NCI-H2171 (cell line): ENCODE measurements at regions not wholly inside any gene's neighbourhood (a gene's known extent, or its start where the extent isn't known, plus 50 kb on each side); places are given as distances from the start of the nearest gene placed in this dataset.
"Not testable (repeated sequence)": the region's sequence is repeated elsewhere in the genome, so short reads cannot be mapped to it uniquely, and the experiment has no call there.

Experiments used
- DNase-seq: peaks from one replicate; lab custom pipeline; 2025; lab: John Stamatoyannopoulos, UW

DNA sequence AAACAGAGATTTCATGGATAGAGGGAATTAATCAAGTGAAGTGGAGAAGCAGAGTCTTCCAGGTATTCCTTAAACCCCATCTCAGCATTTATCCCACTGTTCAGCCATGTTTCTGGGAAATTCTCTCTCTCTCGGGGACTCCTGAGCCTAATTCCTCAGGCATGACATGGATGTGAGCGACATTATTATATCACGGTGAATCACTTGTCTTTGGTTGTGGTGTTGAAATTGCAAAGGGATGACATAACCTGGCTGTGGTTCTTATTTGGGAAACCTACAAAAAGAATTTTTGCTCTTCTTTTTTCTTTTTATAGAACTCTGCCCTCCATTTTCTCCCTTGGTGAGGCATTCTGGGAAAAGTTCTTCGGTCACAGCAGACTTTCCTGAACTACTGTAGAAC lies 457.9 kb upstream of the PTGER4 start:
- no peak for DNase-seq

DNA sequence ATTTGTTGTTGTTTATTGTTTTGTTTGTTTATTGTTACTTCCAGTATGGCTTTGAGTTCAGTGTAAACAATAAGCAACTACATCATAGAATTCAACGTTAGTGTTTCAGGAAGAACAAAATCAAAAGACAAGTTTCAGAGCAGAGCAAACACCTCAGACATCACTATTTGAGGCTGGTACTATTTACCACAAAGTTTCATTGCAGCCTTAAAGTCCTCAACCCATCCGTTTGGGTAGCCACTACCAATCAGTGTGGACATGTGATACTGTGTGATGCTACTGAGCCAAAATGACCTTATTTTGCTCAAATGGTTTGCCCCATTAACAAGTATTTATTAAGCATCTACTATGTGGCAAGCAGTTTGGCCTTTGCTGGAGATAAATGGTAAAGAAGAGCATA lies 458.5 kb upstream of the PTGER4 start:
- DNase-seq = no peak

DNA sequence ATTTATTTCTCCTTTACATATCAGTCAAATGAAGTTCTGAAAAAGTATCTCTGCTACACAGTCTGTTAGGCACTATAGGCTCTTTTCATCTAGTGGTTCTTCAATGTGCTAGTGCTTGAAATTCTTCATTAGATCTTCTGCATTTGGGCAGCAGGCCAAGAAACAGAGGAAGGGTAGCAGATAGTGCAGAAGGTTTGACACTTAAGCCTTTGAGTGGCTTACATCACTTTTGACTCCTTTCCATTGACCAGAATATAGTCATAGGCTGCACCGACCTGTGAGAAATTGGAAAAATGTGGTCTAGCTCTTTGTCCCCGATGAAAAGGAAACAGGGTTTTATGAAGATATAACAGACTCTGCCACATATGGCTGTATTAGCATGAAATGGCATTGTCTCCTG lies 459.5 kb upstream of the PTGER4 start:
- no peak for DNase-seq

DNA sequence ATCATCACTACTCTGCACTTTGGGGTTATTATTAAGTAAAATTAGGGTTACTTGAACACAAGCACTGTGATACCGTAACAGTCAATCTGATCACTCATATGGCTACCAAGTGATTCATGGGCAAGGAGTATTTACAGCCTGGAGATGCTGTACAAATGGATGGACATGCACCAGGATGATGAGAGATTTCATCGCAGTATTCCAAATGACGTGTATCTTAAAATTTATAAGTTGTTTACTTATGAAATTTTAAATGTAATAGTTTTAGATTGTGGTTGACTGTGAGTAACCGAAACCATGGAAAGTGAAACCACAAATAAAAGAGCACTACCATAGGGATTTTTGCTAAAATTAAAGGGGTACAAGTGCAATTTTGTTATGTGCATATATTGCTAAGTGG lies 462.2 kb upstream of the PTGER4 start:
- no peak for DNase-seq

DNA sequence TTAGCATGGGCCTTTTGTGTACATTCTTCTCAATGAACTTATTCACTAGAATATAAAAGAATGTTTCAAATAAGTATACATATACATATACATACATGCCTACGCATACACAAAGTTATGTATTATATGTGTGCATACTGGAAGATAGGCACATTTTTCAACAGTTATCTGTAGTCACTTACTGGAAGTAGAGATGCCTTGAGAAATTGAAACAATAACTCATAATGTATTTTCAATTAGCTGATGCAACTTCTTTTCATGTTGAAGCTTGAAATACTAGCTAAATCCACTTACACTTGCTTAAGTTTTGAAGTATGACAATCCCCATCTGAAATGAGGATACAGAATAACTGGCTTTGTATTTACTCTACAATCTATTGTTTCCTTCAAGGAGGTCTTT lies 469.0 kb upstream of the PTGER4 start:
- no peak for DNase-seq

DNA sequence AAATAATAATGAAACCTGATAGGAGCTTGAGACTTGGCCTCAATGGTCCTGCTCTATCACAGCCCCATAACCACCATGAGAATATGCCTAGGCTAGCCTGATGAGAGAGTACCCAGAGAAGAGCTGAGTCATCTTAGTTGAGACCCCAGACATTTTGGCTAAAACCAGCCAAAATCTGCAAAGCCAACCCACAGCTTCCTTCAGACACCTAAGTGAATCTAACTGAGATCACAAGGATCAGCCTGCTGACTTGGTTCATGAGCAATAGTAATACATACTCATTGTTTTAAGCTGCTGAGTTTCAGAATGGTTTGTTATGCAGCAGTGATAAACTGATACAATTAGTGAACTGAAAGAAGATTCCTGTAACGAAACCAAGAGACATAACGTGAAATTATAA lies 473.7 kb upstream of the PTGER4 start:
- DNase-seq = no peak

DNA sequence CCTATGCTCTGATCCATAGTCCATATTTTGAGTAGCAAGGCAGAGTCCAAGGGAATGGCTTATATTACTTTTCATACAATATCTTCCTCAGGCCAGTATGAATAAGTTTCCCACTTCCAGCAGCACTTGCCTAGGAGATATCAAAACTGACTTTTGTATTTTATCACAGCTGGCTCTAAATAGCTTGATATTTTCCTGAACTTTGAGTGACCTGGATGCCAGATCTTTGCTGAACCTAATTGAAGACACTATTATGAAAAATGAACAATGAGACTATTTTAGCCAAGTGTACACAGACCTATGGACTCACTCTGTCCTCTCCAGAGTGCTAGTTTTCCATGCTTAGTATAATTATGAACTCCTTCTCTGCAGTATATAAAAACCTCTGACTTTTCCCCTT lies 475.6 kb upstream of the PTGER4 start:
- no peak for DNase-seq

DNA sequence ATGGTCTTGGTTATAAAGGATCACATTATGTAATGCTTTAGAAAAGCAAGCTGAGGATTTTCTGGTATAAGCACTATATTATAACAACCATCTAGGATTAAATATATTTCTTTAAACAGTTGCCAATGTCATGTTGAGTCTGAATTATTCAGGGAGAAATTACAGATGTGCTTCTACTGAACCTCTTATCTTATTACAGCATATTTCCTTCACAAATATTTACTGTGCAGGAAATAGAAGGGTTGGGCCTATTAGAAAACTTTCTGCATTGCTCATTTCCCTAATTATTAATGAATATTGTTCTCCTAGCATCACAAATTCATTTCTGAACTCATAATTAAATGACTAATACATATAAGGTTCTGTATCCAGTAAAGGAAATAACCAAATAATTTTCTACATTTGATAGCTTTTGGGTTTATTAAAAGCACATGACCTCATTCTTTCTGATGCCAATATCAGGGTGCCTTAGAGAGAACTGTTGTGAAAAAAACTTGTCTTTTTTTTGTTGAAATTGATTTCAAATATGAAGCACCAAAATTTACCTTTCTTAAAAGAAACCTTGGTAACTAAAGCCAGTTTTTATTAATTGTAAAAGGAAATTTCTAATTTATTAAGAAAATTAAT lies 476.8 kb upstream of the PTGER4 start:
- DNase-seq = no peak

DNA sequence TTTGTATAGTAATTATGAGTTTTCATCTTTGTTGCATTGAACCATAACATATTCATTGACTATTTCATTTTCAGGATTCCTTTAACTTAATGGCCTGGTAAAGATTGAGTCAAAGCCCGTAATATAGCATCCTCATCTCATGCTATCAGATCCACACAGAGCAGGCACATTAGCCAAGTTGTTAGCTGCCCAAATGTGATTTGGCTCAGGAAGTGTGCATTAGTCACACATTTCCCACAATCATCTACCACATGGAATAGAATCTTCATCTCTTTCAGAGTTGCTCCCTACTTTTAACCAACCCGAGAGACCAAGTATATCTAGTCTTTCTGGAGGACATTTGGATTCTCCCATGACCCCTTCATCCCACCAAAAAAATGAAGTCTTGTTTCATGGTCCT lies 481.0 kb upstream of the PTGER4 start:
- no peak for DNase-seq

DNA sequence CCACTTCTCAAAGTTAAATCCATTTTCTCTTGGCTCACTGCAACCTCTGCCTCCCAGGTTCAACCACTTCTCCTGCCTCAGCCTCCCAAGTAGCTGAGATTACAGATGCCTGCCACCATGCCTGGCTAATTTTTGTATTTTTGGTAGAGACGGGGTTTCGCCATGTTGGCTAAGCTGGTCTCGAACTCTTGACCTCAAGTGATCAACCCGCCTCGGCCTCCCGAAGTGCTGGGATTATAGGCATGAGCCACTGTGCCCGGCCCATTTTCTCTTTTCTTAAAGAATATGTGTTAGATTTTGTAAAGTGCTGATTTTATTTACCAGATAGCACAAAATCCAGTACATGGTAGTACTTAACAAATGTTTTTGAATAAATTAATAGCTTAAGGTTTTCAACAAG lies 484.1 kb upstream of the PTGER4 start:
- DNase-seq = not testable (repeated sequence)

DNA sequence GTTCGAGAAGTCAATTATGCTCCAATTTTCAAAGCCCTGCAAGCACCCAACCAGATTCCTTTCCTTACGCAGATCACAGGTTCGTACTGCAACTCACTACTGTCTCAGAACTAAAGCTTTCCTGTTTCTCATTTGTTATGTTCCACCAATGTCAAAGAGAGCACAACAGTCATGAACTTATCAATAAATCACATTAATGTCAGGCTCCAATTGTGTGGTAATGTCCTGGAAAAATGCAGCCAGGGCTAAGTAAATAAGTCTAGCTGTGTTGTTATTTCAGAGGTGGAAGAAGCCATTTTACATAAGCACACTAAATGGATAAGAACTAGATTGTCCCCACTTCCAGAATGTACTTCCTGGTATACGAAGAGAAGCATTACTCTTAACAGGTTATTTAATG lies 488.6 kb upstream of the PTGER4 start:
- no peak for DNase-seq

DNA sequence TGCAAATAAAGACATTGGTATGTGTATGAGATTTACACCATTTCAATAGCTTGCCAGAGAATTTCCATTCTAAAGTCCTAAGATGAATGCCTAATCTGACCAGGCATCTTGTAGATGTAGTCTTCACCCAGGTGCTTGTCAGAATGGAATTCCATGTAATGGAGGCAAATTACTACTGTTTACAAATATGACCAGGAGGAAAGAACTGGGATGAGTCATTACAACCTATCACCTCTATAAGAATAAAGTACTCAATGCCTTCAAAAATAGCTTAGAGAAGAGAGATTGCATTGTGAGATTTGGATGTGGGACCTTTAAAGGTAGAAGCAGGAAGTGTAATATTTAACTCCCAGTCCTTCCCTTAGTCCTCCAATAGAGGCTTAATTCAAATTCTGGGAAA lies 507.0 kb upstream of the PTGER4 start:
- DNase-seq = no peak

DNA sequence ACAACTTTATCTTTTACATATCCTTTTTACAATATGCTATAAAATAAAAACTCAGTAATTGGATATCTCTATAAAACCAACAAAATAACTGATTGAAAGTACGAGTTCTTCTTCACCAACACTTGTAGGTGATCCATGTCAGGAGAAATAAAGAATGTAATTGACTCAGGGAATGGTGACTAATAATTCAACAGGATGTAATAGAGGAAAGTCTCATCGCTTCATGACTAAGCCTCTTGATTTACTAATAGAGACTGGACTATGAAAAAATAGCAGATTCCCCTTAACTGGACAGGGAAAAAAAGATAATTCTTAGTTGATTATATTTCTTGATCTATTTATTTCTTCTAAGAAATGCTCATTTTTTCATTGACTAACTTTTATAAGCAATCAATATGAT lies 507.7 kb upstream of the PTGER4 start:
- DNase-seq = no peak

DNA sequence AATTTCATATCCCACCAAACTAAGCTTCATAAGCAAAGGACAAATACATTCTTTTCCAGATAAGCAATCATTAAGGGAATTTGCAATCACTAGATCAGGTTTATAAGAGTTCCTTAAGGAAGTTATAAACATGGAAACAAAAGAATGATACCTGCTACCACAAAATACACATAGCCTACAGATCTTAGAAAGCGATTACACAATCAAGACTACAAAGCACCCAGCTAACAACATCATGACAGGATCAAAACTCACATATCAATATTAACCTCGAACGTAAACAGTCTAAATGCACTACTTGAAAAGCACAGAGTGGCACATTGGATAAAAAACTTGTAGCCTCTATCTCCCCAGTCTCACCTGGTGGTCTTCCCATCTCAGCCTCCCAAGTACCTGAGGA lies 512.4 kb upstream of the PTGER4 start:
- no peak for DNase-seq

DNA sequence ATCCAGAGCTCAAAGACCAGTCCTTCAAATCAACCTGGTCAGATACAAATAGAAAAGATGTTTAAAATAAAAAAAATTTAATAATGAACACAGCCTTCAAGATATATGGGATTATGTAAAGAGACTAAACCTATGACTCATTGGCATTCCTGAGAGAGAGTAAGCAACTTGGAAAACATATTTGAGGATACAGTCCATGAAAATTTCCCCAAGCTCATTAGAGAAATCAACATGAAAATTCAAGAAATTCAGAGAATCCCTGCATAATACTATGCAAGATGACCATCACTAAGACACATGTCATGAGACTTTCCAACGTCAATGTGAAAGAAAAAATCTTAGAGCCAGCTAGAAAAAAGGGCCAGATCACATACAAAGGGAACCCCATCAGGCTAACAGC lies 512.9 kb upstream of the PTGER4 start:
- DNase-seq = no peak

DNA sequence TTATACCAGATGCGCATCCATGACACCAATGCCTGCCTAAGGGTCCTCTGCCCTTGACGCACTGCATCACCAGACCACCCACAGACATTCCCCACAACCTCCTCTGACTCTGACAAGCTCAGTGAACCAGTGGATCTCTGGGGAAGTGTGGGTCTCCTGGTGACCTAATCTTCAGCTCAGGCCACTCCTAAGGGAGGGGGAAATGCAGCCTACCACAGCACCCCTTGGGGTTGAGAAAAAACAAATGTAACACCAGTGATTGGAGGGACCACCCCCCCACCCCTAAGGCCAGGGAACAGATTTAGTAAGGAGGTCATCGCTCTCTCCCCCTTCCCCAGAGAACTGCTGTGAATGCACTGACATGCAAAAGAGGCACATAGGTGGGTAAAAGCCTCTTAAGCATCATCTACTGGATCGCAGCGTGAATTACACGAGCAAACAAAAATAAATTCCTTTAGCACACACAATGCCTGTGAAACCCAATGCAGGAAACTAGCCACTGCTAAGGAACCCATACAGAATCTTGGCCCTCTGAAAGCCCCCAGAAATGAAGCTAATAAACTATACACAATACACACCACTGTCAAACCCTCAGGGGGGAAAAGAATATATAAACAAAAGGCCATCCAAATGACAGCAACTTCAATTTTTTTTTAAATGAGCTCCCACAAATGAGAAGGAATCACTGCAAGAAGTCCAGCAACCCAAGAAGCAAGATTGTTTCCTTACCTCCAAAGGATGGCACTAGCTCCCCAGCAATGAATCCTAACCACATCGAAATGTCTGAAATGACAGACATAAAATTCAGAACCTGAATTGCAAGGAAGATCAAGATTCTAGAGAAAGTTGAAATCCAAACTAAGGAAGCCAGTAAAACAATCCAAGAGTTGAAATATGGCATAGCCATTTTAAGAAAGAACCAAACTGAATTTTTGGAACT lies 513.7 kb upstream of the PTGER4 start:
- DNase-seq = no peak

DNA sequence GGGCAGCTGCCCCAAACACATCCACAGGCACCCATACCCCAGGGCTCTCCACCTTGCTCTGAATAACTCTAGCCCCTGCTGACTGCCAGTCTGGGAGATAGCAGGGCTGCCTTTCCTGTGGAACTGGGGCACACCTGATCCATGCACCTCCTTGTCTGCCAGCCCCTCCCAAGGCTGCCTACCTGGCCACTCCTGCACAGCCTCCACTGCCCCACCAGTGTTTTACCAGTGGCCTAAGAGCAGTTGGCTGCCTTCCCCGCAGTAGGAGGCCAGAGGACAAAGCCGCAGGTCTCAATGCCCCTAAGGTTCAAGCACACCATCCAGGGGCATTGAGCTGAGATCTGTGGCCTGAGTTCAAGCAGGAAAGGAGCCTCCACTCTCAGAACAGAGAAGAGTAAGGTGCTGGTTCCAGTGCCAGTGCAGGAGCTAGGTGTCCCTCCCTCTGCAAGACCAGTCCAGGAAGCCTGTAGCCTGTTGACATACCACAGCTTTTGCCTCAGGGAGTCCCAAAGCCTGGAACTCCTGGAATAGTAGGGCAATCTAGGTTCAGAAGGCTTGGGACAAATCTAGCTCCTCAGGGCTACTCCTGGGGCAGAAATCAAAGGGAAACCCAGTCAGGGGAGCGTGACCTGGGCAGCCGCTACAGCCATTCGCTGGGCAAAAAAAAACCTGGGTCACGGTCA lies 514.5 kb upstream of the PTGER4 start:
- DNase-seq = no peak

DNA sequence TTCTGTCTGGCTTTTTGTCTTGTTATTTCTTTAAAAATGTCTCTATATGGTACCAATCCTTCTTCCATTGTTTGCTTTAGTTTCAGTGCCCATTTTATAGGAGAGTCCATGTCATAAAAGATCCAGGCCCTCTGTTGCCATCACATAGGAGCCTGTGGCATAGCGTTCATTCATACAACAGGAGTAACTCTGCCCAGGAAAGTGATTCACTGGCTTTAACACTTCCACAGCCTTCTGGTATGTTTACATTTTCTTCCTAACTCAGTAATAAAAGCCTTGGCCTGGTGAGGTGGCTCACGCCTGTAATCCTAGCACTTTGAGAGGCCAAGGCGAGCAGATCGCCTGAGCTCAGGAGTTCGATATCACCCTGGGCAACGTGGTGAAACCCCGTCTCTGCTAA lies 519.3 kb upstream of the PTGER4 start:
- no peak for DNase-seq

DNA sequence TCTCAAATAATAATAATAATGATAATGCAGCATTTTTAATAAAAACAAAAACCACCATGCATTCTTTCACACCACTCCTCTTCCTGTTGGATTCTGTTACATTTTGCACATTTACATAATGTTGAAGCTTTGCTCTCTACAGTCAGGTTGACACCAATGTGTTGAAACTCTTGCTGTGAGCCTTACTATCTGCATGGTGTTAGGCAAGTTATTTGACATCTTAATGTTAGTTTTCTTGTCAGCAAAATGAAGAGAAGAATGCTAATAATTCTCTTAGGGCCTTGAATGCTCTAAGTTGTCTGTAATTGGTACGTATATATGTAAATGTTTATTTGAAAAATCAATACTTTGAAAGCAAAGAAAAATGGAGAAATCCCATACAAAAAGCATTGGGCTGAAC lies 525.5 kb upstream of the PTGER4 start:
- DNase-seq = no peak

DNA sequence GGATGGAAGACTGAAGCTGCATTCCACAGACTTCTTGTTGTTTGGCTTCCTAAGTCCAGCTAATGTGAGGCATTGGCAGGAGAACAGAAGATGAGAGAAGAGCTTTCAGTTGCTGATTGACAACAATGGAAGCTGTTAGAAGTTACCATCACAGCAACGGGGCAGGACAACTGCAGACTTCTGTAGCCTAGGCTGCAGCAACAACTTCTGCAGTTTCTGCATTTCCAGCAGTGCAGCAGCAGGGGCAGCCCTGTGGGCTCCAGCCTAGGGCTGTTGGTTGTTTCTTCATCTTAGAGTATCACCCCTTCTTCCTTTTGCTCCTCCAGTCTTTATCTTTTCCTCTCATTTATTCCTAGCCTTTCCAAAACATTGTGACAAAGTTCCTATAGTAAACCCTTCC lies 528.8 kb upstream of the PTGER4 start:
- DNase-seq = no peak

DNA sequence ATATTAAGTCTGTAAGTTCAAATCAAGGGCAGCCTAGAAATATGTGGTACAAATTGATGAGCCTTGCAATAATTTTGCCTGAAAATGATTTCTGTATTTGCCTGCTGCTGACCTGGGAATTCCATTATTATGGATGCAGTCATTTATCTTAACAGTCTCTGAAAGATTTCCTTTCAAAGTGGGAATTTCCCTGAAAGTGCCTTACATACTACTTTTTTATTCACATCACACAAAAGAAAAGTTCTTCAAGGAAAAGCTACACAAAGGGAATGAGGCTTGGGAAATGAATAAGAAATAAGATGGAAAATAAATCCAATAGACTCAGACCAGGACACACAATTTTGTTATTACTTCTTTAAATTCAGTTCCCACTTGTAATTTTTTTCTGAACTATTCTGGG lies 537.8 kb upstream of the PTGER4 start:
- no peak for DNase-seq

DNA sequence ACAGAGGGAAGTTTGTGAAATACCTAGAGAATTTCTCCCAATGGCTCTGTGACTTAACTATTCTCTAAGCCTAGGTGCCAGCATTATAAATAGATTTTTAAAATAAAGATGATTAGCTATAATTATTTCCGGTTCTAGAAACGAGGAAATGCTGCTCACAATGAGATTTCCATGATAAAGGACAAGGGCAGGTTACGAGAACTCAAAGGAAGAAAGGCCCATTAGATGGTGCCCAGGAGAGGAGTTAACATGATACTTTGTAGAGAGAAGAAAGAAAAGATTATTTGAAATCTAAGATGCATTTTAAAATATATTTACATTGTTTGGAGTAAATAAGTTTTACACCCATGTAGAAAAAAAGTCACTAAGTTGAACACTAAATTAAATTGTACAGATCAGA lies 538.3 kb upstream of the PTGER4 start:
- DNase-seq = no peak

DNA sequence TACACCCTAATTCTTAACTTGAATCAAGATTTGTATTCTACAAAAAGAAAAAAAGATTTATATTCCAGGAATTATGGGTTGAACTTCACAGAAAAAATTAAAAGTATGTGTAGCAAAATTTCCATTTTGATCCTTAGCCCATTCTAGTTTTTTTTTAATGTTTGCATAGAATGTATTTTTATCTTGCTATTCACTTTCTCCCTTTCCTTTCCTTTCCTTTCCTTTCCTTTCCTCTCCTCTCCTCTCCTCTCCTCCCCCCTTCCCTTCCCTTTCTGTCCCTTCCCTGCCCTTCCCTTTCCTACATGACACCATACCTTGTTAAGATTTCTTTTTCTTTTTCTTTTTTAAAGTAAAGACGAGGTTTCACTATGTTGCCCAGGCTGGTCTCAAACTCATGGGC lies 542.5 kb upstream of the PTGER4 start:
- DNase-seq = no peak
